GM12878 (cell line): ENCODE measurements at regions not wholly inside any gene's neighbourhood (a gene's known extent, or its start where the extent isn't known, plus 50 kb on each side); places are given as distances from the start of the nearest gene placed in this dataset.

Experiments
- ATAC-seq: fragments of 200-7000 bp; cut with Tn5 transposase; 3 replicates; pipeline ENCODE4 v1.9.1; 2020; ENCODE audit warnings: mild to moderate bottlenecking, moderate library complexity
- BruUV-seq: library from RNA; stranded (reverse); fragments of 400-500 nt; replicated peaks from 2 replicates; lab custom pipeline; 2021; lab: Mats Ljungman, UMichigan
- CTCF ChIA-PET: fragments of 300-600 bp; sonication (Branson Sonifier 250); formaldehyde crosslinking; extraction: SDS; loops from one replicate; lab custom pipeline; 2021; ENCODE audit warnings: inconsistent platforms; lab: Yijun Ruan, JAX
- POLR2A ChIA-PET: fragments of 350-600 bp; formaldehyde crosslinking; extraction: SDS; loops from one replicate; lab custom pipeline; 2021; ENCODE audit warnings: inconsistent platforms; lab: Charles Lee
- RAD21 ChIA-PET: fragments of 300-600 bp; sonication (Branson Sonifier 250); formaldehyde crosslinking; loops from one replicate; lab custom pipeline; 2023; ENCODE audit warnings: antibody characterized with exemption; ENCODE audit not compliant: unreplicated experiment; lab: Charles Lee
- SMC1A ChIA-PET: fragments of 300-600 bp; sonication (Branson Sonifier 250); formaldehyde crosslinking; loops from one replicate; lab custom pipeline; 2023; ENCODE audit not compliant: unreplicated experiment, uncharacterized antibody; lab: Charles Lee
- DNase-seq: peaks from one replicate; pipeline ENCODE4 v3.0.0-alpha.2; 2011; ENCODE audit warnings: low read depth, low spot score
- FAIRE-seq: peaks from 3 replicates; lab custom pipeline; 2011; peaks lifted over from hg19 to GRCh38; lab: Jason Lieb, UNC
- H2AFZ ChIP-seq: 2 replicates; pipeline ENCODE4 v1.6.0; 2011; ENCODE audit warnings: low read depth, low read length, control low read depth; ENCODE audit not compliant: control insufficient read depth
- H3K27ac ChIP-seq: 2 replicates; pipeline ENCODE4 v1.5.1; 2011; ENCODE audit warnings: control low read depth; ENCODE audit not compliant: control insufficient read depth, insufficient read depth
- H3K27me3 ChIP-seq, 2 experiments: replicated peaks in 1 of 2; 2 replicates each; pipeline versions ENCODE4 v1.6.0 to v1.6.1; 2011; ENCODE audit warnings: low read length in 1 of 2; ENCODE audit not compliant: control insufficient read depth in 2 of 2, insufficient read depth in 2 of 2
- H3K36me3 ChIP-seq, 2 experiments: 2 replicates each; pipeline ENCODE4 v1.5.1; 2011; ENCODE audit warnings: low read length in 1 of 2; ENCODE audit not compliant: control insufficient read depth in 2 of 2, insufficient read depth in 2 of 2
- H3K4me1 ChIP-seq: 2 replicates; pipeline ENCODE4 v1.6.1; 2011; ENCODE audit warnings: mild to moderate bottlenecking, low read length, moderate library complexity, mixed read lengths; ENCODE audit not compliant: control insufficient read depth, insufficient read depth
- H3K4me2 ChIP-seq: 2 replicates; pipeline ENCODE4 v1.6.0; 2011; ENCODE audit warnings: control low read depth; ENCODE audit not compliant: control insufficient read depth, insufficient read depth
- H3K4me3 ChIP-seq: fragments of 200-600 bp; sonication (generic); 2 replicates; pipeline ENCODE4 v1.5.1; 2016
- H3K79me2 ChIP-seq: 2 replicates; pipeline ENCODE4 v1.6.0; 2011; ENCODE audit warnings: low read length; ENCODE audit not compliant: control insufficient read depth, insufficient read depth
- H3K9ac ChIP-seq: 2 replicates; pipeline ENCODE4 v1.8.0; 2011; ENCODE audit warnings: low read length, control low read depth, mixed read lengths; ENCODE audit not compliant: control insufficient read depth, insufficient read depth
- H3K9me3 ChIP-seq: replicated peaks from 3 replicates; pipeline ENCODE4 v1.5.1; 2011; ENCODE audit warnings: mild to moderate bottlenecking, low read length; ENCODE audit not compliant: control insufficient read depth, insufficient read depth
- H4K20me1 ChIP-seq: 2 replicates; pipeline ENCODE4 v1.6.0; 2011; ENCODE audit not compliant: control insufficient read depth, insufficient read depth
- FOS ChIP-seq: IDR thresholded peaks from 3 replicates; pipeline ENCODE4 v1.6.1; 2011; ENCODE audit warnings: borderline replicate concordance; ENCODE audit not compliant: insufficient read length; ENCODE audit errors: extremely low read depth
- LARP7 ChIP-seq: fragments of 450-650 bp; IDR thresholded peaks from 2 replicates; pipeline ENCODE4 v1.6.1; 2017; ENCODE audit warnings: mild to moderate bottlenecking
- MTA2 ChIP-seq: fragments of 450-650 bp; IDR thresholded peaks from 2 replicates; pipeline ENCODE4 v1.6.1; 2016; ENCODE audit warnings: low read depth, mild to moderate bottlenecking, moderate library complexity
- PML ChIP-seq: IDR thresholded peaks from 2 replicates; pipeline ENCODE4 v1.6.1; 2012; ENCODE audit warnings: low read length, inconsistent platforms
- RUNX3 ChIP-seq: IDR thresholded peaks from 2 replicates; pipeline ENCODE4 v1.6.1; 2012; ENCODE audit warnings: low read length, inconsistent platforms
- SPI1 ChIP-seq: IDR thresholded peaks from 2 replicates; pipeline ENCODE4 v1.6.1; 2011; ENCODE audit warnings: low read depth, mild to moderate bottlenecking, low read length, moderate library complexity, borderline replicate concordance; ENCODE audit not compliant: insufficient read depth
- SUPT20H ChIP-seq: IDR thresholded peaks from 2 replicates; pipeline ENCODE4 v1.6.1; 2011; ENCODE audit warnings: low read depth, mild to moderate bottlenecking, low read length, moderate library complexity, borderline replicate concordance; ENCODE audit not compliant: control insufficient read depth
- ZNF217 ChIP-seq: fragments of 450-650 bp; IDR thresholded peaks from 2 replicates; pipeline ENCODE4 v1.6.1; 2017; ENCODE audit warnings: antibody characterized with exemption, mild to moderate bottlenecking
- WGBS: methylation state at CpG from one replicate; pipeline ENCODE4 v1.1.6; 2016; ENCODE audit warnings: low lambda C conversion rate; ENCODE audit not compliant: insufficient replicate concordance, insufficient coverage; ENCODE audit errors: missing lambda C conversion rate; 5-methylcytosine and 5-hydroxymethylcytosine counted together
- in situ Hi-C: fragments of 300-500 bp; cut with MboI; formaldehyde crosslinking; loops from 9 replicates; pipeline ENCODE4 v1.14.3; 2018; ENCODE audit warnings: mixed read lengths
- intact Hi-C: fragments of 100-400 bp; cut with micrococcal nuclease; formaldehyde crosslinking; loops from one replicate; pipeline ENCODE4 v1.14.2; 2022; ENCODE audit not compliant: unreplicated experiment
- TF ChIP-seq, protein P1 (sequence below): fragments of 450-650 bp; IDR thresholded peaks from 2 replicates; pipeline ENCODE4 v1.6.1; 2014; ENCODE audit warnings: mild to moderate bottlenecking
- TF ChIP-seq, protein P2 (sequence below): fragments of 450-650 bp; IDR thresholded peaks from 2 replicates; pipeline ENCODE4 v1.6.1; 2017; ENCODE audit warnings: mild to moderate bottlenecking, low read depth, inconsistent platforms; ENCODE audit not compliant: poor library complexity, severe bottlenecking

DNA sequence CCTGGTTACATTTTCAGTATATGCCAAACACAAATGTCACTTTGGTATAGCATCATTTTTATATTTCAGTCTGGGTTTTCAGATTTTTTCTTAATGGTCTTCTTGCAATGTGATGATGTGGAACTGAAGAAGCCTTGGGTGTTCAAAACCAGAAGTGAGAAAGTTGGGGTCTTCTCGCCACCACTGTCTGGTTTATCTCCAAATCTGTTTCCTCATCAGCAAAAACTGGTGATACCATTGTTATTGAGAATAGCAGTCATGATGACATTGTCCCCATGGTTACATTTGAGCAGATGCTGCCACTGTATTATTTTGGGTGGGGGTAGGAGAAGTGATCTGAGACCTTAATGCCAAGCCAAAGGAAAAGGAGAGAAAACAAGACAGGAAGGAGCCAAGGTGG is 85.9 kb upstream of the MAP3K1 start:
- H3K27ac ChIP-seq = no peak overlapping the region
- ATAC-seq (peak; percentile 79), DNase-seq (no peak), FAIRE-seq (peak; percentile 52)
- ChIA-PET SMC1A (interaction anchor here (1.1 kb wide), 1 partner anchor 458 kb away, joined by 3 read pairs; no protein-coding TSS in a partner anchor), CTCF (no interaction called here), POLR2A (interaction anchor here (0.7 kb wide), 1 partner anchor 762 kb away, joined by 3 read pairs; no protein-coding TSS in a partner anchor)
- in situ Hi-C loops = no loop called here
- no peak overlapping the region for H3K4me2 ChIP-seq
- H3K9ac ChIP-seq = no peak overlapping the region
- intact Hi-C loops = loop anchor here (5.0 to 10.0 kb wide), 2 partner anchors 83 to 455 kb away; no protein-coding TSS in a partner anchor
- H2AFZ ChIP-seq = no peak overlapping the region
- no peak overlapping the region for H3K4me3 ChIP-seq
- no TSS peak for BruUV-seq
- no peaks in the 10 kb centered on the region for H3K79me2 ChIP-seq
- peaks cover 0 to 3% of the 10 kb centered on the region in 2 experiments; a peak in 1 of 4 replicates for H3K27me3 ChIP-seq
- peaks cover 7% of the 10 kb centered on the region; the same call in 1 of the 2 replicates for H3K4me1 ChIP-seq
- H4K20me1 ChIP-seq = no peaks in the 10 kb centered on the region
- WGBS = 4% methylated on average over 1 of the region's 1 CpG
- no peaks in the 10 kb centered on the region; the same call in 2 of the 3 replicates for H3K9me3 ChIP-seq
- TF ChIP-seq RUNX3 = peak; percentile 52
- no peak for TF ChIP-seq MTA2
- TF ChIP-seq LARP7 = no peak
- TF ChIP-seq SUPT20H = no peak
- TF ChIP-seq FOS = no peak
- peak; percentile 70; the same call in 1 of the 2 replicates for TF ChIP-seq SPI1
- TF ChIP-seq, protein P1, sequence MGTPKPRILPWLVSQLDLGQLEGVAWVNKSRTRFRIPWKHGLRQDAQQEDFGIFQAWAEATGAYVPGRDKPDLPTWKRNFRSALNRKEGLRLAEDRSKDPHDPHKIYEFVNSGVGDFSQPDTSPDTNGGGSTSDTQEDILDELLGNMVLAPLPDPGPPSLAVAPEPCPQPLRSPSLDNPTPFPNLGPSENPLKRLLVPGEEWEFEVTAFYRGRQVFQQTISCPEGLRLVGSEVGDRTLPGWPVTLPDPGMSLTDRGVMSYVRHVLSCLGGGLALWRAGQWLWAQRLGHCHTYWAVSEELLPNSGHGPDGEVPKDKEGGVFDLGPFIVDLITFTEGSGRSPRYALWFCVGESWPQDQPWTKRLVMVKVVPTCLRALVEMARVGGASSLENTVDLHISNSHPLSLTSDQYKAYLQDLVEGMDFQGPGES = no peak
- TF ChIP-seq, protein P2, sequence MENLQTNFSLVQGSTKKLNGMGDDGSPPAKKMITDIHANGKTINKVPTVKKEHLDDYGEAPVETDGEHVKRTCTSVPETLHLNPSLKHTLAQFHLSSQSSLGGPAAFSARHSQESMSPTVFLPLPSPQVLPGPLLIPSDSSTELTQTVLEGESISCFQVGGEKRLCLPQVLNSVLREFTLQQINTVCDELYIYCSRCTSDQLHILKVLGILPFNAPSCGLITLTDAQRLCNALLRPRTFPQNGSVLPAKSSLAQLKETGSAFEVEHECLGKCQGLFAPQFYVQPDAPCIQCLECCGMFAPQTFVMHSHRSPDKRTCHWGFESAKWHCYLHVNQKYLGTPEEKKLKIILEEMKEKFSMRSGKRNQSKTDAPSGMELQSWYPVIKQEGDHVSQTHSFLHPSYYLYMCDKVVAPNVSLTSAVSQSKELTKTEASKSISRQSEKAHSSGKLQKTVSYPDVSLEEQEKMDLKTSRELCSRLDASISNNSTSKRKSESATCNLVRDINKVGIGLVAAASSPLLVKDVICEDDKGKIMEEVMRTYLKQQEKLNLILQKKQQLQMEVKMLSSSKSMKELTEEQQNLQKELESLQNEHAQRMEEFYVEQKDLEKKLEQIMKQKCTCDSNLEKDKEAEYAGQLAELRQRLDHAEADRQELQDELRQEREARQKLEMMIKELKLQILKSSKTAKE = no peak
- no peak for TF ChIP-seq PML
- no peak for TF ChIP-seq ZNF217
- TF ChIP-seq, all 136 proteins: peak for 2
- RAD21 ChIA-PET = interaction anchor here (0.8 kb wide), 1 partner anchor 126 kb away, joined by 3 read pairs; no protein-coding TSS in a partner anchor
- no peaks in the 10 kb centered on the region for H3K36me3 ChIP-seq
